HG02798 (cell line): ENCODE measurements at regions not wholly inside any gene's neighbourhood (a gene's known extent, or its start where the extent isn't known, plus 50 kb on each side); places are given as distances from the start of the nearest gene placed in this dataset.
"Not testable (repeated sequence)": the region's sequence is repeated elsewhere in the genome, so short reads cannot be mapped to it uniquely, and the experiment has no call there.

Source experiments
- ATAC-seq: cut with Tn5 transposase; IDR thresholded peaks from one replicate; pipeline ENCODE4 v1.9.1; 2021; ENCODE audit warnings: mild to moderate bottlenecking; ENCODE audit not compliant: unreplicated experiment, poor library complexity

DNA sequence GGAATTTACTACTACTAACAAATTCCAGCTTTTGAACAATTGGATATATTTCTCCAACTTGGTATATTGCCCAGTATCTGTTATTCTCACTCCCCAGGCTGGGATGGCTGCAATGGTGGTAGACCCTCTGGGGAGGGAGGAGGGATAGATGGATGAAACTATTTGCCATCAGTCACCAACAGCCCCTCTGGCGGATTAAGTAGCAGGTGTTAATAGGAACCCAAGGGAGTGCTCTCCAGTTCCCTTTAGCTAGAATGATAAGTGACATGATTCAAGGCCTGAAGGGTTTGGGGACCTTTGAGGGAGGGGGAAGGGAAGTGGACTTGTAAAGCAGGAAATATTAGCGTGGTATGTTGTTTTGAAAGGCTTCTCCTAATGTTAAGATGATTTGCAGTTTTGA, 824.0 kb upstream of the ARRDC3 start:
- no peak for ATAC-seq

DNA sequence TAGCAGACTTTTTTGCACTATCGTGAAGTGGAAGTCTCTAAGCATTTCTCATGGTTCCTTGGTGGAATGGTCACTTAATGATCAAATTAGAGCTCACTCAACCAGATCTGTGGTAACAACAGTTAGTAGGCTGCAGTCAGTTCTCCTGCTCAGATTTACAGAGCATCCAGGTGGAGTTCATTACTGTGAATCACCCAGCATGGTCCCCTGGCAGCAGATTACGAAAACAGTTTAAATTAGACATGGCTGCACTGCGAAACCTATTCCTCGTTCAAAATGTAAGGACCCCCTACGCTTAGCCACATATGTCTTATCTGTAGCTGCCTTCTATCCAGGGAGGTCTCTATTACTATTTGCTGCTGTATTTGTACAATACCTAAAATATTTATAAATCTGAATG, 823.6 kb upstream of the ARRDC3 start:
- no peak for ATAC-seq

DNA sequence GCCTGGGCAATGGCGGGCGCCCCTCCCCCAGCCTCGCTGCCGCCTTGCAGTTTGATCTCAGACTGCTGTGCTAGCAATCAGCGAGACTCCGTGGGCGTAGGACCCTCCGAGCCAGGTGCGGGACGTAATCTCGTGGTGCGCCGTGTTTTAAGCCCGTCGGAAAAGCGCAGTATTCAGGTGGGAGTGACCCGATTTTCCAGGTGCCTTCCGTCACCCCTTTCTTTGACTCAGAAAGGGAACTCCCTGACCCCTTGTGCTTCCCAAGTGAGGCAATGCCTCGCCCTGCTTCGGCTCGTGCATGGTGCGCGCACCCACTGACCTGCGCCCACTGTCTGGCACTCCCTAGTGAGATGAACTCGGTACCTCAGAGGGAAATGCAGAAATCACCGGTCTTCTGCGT, 815.9 kb upstream of the ARRDC3 start:
- not testable (repeated sequence) for ATAC-seq

DNA sequence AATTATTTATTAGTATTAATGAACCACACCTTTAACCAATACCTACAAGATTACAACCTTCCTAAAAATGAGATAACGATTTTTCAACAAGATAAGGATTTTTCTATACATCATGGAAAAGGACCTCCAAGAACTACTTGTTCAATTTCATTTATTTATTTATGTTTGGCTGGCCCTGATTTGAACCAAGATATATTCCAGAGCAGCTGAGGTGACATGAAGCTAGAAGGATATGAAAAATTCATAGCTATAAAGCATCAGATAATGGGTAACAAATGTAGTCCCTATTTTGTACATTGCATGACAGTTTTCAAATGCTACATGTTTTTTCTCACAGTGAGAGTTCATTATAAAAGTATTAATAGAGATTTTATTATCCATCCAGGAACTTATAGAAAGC, 798.5 kb upstream of the ARRDC3 start:
- no peak for ATAC-seq

DNA sequence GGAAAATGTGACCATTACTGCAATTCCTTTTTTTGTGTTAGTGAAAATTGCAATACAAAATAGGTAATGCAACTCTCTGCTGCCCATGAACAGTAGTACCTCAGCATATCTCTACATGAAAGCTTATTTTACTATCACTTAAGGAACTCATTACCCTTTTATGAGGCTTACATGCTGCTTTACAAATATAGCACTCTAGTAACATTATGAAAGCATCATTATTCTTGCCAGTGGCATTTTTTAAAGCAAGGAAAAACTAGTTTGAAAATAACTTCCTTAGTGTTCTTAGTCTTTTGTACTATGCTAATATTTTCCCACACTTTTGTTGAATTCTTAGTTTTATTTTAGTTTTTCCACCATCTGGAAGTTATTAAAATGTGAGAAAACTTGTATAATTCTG, 797.3 kb upstream of the ARRDC3 start:
- no peak for ATAC-seq

DNA sequence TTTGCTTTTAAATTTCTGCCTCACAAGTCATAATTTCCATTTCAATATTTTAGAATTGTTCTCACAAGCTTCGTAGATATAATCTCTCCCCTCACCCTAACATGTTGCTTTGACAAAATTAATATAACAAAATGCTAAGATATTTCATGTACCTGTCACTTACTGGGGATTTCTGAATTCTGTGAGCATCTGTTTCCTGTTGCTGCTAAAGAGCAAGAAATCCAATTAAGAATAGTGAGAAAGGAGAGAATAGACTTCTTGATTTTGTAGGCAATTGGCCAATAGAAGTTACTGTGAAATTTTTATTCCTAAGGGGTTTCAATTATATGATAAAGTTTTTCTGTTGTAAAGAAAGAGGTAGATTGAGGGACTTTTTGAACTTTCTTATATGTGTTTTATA, 796.5 kb upstream of the ARRDC3 start:
- no peak for ATAC-seq

DNA sequence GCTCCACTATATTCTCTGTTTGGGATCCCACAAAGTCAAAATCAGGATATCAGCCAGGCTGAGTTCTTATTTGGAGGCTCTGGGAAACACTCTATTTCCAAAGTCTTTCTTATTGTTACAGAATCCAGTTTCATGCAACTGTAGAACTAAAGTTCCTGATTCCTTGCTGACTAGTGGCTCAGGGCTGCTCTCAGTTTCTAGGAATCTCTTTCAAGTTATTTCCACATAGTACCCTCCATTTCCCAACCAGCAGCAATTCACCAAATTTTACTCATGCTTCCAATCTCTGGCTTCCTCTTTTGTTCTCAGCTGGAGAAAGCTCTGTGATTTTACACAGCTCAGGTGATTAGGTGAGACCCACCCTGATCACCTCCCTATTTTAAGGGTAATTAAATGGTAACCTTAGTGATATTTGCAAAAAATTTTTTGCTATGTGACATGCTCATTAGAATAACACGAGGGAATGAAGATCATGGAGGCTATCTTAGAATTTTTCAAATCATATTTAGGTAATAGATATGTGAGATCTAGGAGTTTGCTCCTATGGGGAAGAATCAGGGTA, 794.9 kb upstream of the ARRDC3 start:
- no peak for ATAC-seq

DNA sequence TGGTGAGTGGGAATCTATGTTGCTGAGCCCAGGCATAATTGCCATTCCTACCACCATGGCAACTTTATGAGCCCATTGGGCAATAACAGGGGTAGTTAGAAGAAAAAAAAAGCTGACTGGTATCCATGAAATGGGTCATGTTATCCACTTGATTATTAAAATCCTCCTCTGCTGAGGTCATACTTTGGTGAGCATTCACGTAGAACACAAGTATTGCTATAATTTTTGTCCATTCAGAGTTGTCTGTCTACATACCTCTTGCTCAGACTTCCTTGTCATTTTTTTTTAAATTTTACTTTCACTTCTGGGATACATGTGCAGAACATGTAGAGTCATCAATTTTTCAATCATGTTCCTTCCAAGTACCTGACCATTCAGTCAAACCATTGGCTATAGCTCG, 780.8 kb upstream of the ARRDC3 start:
- no peak for ATAC-seq

DNA sequence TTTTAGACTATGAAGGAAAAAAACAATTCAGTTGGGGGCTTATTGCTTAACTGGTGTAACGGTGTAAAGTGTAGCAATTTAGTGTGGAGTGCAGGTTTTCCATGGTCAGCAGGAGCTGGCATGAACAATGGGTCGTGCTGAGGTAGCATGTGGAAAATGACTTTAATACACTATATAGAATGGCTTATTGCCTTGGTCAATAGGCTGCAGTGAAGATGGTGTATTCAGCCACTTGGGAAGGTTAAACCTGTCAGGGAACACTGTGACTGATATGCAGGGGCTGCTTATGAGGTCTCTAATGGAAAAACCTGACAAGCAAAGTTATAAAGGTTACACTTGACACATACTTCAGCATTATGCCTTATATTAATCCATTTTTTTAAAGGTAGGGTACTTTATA, 764.7 kb upstream of the ARRDC3 start:
- ATAC-seq, result no peak

DNA sequence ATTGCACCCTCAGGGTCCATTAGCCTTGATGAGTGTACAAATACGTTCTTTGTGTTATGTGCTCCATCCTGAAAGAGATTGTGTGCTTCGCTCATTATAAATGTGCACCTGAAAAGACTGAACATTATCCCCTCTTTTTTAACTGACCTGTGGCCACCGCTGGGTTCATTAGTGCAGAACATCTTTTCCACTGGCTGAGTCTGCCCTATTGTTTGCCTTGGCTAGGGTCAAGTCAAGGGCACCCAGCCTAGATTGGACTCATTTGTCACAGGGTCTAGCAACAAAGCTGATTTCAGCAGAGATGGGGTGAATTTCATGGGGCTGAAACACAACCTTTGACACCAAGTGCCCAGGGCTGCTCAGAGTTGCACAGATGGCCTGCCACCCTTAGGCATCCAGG, 764.1 kb upstream of the ARRDC3 start:
- ATAC-seq, result no peak

DNA sequence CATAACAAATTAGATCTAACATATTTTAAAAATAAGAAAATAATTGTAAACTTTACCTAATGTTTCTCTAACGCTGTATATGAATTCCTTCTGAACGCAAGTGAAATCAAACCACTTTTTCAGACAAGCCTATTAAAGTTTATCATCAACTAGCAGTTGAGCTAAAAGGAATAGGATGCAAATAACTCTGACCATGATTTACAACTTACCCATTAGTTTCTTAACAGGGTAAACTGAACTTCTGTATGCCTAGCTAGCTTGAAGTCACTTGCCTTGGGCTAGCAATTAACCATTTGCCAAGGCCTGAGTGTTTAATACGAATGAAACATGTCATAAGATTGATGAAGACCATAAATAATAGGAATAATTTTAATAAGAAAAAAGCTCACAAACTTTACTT, 762.7 kb upstream of the ARRDC3 start:
- ATAC-seq, result no peak

DNA sequence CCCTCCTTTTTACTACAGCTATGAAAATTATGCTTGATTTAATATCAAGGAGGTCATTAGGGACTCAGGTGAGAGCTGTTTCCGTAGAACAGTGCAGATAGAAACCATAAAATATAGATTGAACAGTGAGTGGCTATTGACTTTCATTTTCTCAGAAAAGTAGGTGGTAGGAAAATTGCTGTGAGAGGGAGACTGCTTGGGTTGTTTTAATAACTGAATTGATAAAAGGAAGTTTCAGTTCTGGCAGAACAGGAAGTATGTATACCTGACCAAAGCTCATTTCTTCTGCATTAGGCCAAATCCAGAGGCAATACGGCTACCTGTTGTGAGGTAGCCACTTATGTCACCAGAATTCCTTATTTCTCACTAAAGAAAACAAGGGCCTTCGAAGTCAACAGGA, 761.7 kb upstream of the ARRDC3 start:
- ATAC-seq, result no peak

DNA sequence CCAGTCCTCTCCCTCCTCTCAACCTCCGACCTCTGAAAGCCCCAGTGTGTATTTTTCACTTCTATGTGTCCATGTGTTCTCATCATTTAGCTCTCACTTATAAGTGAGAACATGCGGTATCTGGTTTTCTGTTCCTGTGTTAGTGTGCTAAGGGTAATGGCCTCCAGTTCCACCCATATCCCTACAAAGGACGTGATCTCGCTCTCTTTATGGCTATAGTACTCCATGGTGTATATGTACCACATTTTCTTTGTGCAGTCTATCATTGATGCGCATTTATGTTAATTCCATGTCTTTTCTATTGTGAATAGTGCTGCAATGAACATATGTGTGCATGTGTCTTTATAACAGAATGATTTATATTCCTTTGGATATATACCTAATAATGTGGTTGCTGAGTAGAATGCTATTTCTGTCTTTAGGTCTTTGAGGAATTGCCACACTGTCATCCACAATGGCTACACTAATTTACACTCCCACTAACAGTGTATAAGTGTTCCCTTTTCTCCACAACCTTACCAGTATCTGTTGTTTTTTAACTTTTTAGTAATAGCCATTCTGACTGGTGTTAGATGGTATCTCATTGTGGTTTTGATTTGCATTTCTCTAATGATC, 749.3 kb upstream of the ARRDC3 start:
- not testable (repeated sequence) for ATAC-seq

DNA sequence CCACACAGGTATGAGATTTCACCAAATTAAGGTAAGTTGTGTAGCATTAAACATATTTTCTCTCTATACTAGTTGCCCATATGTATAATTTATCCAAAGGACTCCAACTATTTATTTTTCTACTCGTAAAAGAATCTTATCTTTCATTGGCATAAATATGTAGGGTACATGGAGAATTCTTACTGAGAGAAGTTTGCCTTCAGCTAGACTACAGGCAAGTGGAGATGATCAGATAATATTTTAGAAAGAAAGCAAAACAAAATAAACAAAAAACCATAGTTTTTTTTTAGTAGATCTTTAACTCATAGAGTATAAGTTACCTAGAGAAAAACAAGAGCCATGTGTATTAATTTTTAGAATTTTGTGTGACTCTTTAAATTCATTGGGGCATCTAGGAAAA, 743.1 kb upstream of the ARRDC3 start:
- no peak for ATAC-seq

DNA sequence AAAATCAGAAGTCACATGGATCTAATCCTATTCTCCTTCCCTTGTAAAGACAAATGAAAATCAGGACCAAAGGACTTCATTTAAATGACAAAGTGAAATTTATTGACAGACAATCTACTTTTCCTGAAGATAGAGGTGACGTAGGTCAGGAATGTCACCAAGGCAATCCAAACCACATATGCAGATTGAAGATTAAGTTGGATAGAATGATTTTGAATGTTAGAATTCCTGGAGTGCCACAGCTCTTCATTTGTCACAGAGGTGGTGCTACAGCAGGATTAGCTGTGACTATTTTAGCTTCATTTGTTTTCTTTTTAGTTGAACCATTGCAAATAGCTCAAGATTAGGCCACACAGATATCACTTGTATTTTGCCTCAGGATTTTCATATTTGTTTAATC, 736.0 kb upstream of the ARRDC3 start:
- no peak for ATAC-seq

DNA sequence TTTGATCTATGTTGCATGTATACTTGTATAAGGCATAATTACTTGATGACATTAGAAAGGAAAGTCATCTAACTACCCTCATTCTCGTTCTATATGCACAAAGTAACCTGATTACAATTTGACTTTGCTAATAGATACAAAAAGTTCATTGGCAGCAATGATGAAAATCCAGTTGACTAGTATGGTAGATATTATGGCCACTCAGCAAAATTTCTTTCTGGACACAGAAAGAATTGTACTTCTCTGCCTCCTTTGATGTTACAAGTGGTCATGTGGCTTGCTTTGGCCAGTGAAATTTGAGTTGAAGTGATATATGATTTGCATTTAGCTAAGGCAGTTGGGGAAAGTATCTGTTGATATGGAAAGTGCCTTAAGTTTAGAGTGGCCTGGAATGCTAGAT, 723.7 kb upstream of the ARRDC3 start:
- no peak for ATAC-seq

DNA sequence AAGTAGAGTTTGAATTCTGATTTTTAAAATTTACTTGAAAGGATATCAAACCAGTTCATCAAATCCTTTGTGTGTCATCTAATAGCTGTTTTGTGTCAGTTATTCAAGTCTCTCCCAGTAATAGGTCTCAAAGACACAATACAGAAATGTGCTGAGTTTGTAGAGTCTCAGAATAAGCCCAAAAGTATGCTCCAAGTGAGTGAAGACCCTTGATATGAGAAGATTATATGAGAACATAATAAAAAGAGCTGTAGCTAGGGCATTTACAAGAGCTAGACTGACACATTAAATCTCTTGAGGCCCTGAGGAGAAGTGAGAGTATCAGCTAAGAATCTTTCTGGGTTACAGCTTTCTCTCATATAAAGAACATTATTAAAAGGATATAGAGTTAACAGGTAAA, 721.0 kb upstream of the ARRDC3 start:
- no peak for ATAC-seq

DNA sequence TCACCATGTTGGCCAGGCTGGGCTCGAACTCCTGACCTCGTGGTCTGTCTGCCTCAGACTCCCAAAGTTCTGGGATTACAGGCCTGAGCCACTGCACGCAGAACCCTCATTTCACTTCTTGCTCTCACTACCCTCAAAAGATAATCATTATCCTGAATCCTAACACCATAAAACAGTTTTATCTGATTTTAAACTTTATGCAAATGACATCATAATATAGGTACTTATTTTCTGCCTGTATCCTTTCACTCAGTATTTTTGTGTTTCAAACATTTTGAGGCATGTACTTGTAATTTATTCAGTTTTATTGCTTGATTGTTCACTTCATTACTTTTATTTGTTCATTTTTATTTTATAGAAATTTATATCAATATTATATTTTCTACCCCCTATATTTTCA, 719.2 kb upstream of the ARRDC3 start:
- ATAC-seq, result no peak

DNA sequence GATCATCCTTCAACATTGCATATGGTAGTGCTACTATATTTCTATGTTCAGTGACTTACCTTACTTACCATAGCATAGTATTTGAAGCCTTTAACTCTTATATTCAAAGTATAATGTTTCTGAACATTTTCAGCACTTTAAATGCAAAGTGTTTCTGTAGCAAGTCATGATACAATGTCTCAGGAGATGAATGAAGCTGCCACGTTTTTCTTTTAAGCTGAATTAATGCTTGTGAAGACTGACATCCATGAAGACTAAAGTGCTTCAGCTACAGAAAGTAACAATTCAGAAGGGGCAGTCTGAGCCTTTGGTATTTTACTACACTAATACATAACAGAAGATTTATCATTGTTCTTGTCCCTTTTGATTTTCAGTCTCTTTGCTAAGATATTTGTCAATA, 709.1 kb upstream of the ARRDC3 start:
- no peak for ATAC-seq

DNA sequence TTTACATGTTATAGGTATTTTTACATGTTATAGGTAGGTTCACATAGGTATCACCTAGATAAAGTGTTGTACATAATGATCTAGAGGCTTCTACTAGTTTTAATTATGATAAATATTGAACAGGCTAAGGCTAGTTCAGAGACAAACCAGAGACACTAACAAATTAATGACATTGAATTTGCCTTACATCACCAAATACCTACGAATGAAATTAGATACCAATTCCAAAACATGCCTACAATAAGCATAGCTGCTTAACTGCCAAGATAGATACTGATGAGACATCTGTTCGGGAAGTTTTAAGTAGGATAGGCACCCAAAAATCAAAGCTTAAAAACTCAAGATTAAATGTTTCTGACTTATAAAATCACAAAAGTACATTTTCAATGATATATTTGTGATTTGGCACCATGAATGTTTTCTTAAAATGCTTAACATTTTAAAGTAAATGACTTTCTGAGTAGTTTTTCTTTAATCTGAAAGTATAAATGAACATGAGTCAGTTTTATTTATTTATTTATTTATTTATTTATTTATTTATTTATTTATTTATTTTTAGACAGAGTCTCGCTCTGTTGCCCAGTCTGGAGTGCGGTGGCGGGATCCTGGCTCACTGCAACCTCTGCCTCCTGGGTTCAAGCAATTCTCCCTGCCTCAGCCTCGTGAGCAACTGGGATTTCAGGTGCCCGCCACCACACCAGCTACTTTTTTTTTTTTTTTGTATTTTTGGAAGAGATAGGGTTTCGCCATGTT, 703.1 kb upstream of the ARRDC3 start:
- ATAC-seq, result no peak

DNA sequence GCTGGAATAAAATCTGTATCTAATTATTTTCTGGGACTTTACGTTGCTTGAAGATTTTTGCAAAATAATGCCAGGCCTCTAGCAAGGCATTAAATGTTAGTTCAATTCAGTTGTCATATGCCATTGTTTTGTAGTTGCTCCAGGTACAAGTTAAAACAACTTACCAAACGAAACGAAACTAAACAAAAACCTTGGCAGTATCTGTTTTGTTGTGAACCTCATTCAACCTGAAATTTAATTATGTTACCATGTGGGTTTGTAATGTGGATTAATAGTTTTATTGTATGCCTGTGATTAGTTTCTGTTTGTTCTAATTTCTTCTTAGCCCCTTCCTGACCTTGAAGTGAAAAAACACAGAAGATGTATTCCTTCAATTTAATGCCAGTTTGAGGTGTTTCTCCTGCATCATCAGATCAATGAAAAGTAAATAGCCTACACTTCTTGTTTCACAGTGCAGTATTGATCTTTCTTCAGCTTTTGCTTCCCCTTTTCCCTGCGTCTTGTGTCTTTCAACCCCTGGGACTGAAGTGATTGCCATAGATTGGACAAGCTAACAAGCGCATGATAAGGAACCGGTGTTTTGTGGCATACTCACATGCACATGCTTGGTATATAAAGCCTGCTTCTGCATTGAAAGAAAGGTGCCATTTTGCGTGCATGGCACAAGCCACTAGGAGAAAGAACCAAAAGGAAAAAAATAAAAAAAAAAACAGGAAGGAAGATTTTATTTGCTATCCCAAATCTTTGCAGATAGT, 699.0 kb upstream of the ARRDC3 start:
- ATAC-seq, result no peak
